Endothelial cell of umbilical vein (primary cell): ENCODE measurements at regions not wholly inside any gene's neighbourhood (a gene's known extent, or its start where the extent isn't known, plus 50 kb on each side); places are given as distances from the start of the nearest gene placed in this dataset.

Experiments used
- EZH2 ChIP-seq: IDR thresholded peaks from 2 replicates; pipeline ENCODE4 v1.6.1; 2012; ENCODE audit warnings: borderline replicate concordance, low read depth, mild to moderate bottlenecking, moderate library complexity, low read length, inconsistent platforms; ENCODE audit not compliant: severe bottlenecking
- POLR2A ChIP-seq: IDR thresholded peaks from 2 replicates; pipeline ENCODE4 v1.6.1; 2012; ENCODE audit warnings: low read depth, mild to moderate bottlenecking, control low read depth, low read length
- POLR2AphosphoS5 ChIP-seq: IDR thresholded peaks from 2 replicates; pipeline ENCODE4 v1.6.1; 2012; ENCODE audit warnings: low read depth, mild to moderate bottlenecking, control low read depth, low read length, moderate library complexity; ENCODE audit not compliant: insufficient read depth
- TF ChIP-seq, protein P1 (sequence below), 2 donors: IDR thresholded peaks; 1 replicate in 1 of 2; 2 replicates in 1 of 2; pipeline ENCODE4 v1.5.1; 2011; ENCODE audit warnings: low read length in 2 of 2, mild to moderate bottlenecking in 2 of 2, moderate library complexity in 2 of 2, control low read depth in 1 of 2, inconsistent platforms in 1 of 2, low read depth in 1 of 2; ENCODE audit not compliant: insufficient read depth in 1 of 2; ENCODE audit errors: extremely low read depth in 1 of 2
- TF ChIP-seq, protein P2 (sequence below): IDR thresholded peaks from 2 replicates; pipeline ENCODE4 v1.6.1; 2011; ENCODE audit not compliant: insufficient read depth, insufficient read length

DNA sequence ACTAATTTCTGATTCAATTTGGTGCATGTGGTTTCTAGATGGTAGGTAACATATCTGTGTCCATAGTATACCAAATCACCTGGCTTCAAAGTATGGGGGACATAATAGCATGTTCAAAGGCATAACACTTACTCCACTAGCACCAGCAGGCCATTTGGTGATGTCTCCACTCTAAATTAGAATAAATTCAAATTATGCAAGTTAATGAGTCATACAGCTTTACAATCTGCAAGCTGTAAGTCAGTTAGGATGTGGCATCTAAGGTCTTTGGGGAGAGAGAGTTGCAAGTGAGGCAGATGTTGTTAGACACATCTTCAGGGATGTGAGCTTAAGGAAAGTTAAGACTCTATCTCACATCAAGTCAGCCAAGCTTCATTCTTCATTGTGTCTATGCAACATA, 506.4 kb upstream of the GRM3 start:
- TF ChIP-seq, protein P1, sequence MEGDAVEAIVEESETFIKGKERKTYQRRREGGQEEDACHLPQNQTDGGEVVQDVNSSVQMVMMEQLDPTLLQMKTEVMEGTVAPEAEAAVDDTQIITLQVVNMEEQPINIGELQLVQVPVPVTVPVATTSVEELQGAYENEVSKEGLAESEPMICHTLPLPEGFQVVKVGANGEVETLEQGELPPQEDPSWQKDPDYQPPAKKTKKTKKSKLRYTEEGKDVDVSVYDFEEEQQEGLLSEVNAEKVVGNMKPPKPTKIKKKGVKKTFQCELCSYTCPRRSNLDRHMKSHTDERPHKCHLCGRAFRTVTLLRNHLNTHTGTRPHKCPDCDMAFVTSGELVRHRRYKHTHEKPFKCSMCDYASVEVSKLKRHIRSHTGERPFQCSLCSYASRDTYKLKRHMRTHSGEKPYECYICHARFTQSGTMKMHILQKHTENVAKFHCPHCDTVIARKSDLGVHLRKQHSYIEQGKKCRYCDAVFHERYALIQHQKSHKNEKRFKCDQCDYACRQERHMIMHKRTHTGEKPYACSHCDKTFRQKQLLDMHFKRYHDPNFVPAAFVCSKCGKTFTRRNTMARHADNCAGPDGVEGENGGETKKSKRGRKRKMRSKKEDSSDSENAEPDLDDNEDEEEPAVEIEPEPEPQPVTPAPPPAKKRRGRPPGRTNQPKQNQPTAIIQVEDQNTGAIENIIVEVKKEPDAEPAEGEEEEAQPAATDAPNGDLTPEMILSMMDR (IDR thresholded peaks at IDR 0.05; ENCODE audit: extremely low read depth in 1 of 2, insufficient read depth in 1 of 2, low read depth in 1 of 2, low read length in 2 of 2), result no peak
- TF ChIP-seq EZH2 (no peak), POLR2AphosphoS5 (no peak), POLR2A (no peak)
- TF ChIP-seq, protein P2, sequence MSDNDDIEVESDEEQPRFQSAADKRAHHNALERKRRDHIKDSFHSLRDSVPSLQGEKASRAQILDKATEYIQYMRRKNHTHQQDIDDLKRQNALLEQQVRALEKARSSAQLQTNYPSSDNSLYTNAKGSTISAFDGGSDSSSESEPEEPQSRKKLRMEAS, result no peak
